ENCODE measurements at regions not wholly inside any gene's neighbourhood (a gene's known extent, or its start where the extent isn't known, plus 50 kb on each side); places are given as distances from the start of the nearest gene placed in this dataset.

DNA sequence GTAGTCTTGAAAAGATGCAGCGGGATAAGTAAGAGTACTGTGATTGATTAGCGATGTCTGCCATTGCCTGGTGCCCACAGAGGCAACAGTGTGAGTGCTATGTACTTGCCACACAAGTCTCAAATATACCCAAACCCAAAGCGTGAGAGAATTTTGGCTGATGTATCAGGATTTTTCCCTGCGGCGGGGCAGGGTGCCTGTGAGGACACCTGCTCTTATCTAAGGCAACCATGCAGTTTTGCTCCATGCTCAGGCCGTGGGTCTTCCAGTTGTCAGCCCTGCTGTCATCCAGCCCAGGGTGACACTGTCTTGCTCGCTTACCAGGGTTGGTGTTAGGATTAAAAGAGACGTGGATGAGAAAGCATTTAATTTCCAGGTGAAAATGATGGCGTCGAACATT is 202.7 kb downstream of the PTPRU start:
- in situ Hi-C loops (cut with MboI), result no loop called here
- no peak for FAIRE-seq
- H3K4me3 ChIP-seq, result no peak overlapping the region

DNA sequence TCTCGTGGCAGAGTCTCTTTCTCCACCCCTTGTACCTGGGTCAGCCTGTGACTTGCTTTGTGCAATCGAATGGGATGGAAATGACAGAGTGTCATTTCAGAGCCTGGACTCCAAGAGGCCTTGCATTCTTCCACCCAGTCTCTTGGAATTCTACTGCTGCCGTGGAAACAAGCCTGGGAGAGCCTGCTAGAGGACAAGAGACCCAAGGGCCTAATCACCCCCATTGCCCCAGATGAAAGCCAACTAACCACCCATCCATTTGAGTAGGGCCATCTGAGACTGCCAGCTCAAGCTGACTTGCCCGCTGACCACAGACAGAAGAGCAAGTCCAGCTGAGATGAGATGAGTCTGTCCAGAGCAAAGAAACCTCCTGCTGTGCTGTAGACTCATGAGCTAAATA is 201.6 kb downstream of the PTPRU start:
- ChIA-PET POLR2A (no interaction called here), RAD21 (ENCODE audit: unreplicated experiment) (no interaction called here), CTCF (no interaction called here), SMC1A (ENCODE audit: uncharacterized antibody, unreplicated experiment) (no interaction called here)
- ATAC-seq (no peak), DNase-seq (ENCODE audit: low read depth, low spot score) (no peak), FAIRE-seq (no peak)
- no peak overlapping the region for H3K9ac ChIP-seq (ENCODE audit: control insufficient read depth, insufficient read depth, low read length)
- no peaks in the 10 kb centered on the region for H3K36me3 ChIP-seq (ENCODE audit: control insufficient read depth in 2 of 2, insufficient read depth in 2 of 2, low read length in 1 of 2)
- H3K27ac ChIP-seq (ENCODE audit: control insufficient read depth, insufficient read depth), result no peak overlapping the region
- no peaks in the 10 kb centered on the region for H3K79me2 ChIP-seq (ENCODE audit: control insufficient read depth, insufficient read depth, low read length)
- no TSS peak for BruUV-seq (replicated peaks)
- 21% methylated on average over 4 of the region's 4 CpGs for WGBS (ENCODE audit: insufficient coverage, insufficient replicate concordance, low lambda C conversion rate, missing lambda C conversion rate)
- H3K9me3 ChIP-seq (replicated peaks; ENCODE audit: control insufficient read depth, insufficient read depth, low read length), result no peaks in the 10 kb centered on the region
- peaks cover 0 to 2% of the 10 kb centered on the region in 2 experiments; a peak in 2 of 4 replicates for H3K27me3 ChIP-seq (replicated peaks in 1 of 2; ENCODE audit: control insufficient read depth in 2 of 2, insufficient read depth in 2 of 2, low read length in 1 of 2)
- H4K20me1 ChIP-seq (ENCODE audit: control insufficient read depth, insufficient read depth), result no peaks in the 10 kb centered on the region
- H2AFZ ChIP-seq (ENCODE audit: control insufficient read depth, low read depth, low read length), result no peak overlapping the region
- no peaks in the 10 kb centered on the region for H3K4me1 ChIP-seq (ENCODE audit: control insufficient read depth, insufficient read depth, low read length)
- intact Hi-C loops (cut with micrococcal nuclease; ENCODE audit: unreplicated experiment) (no loop called here), in situ Hi-C loops (cut with MboI) (no loop called here)
- H3K4me3 ChIP-seq, result no peak overlapping the region
- no peak overlapping the region for H3K4me2 ChIP-seq (ENCODE audit: control insufficient read depth, insufficient read depth)
- TF ChIP-seq, protein P1, sequence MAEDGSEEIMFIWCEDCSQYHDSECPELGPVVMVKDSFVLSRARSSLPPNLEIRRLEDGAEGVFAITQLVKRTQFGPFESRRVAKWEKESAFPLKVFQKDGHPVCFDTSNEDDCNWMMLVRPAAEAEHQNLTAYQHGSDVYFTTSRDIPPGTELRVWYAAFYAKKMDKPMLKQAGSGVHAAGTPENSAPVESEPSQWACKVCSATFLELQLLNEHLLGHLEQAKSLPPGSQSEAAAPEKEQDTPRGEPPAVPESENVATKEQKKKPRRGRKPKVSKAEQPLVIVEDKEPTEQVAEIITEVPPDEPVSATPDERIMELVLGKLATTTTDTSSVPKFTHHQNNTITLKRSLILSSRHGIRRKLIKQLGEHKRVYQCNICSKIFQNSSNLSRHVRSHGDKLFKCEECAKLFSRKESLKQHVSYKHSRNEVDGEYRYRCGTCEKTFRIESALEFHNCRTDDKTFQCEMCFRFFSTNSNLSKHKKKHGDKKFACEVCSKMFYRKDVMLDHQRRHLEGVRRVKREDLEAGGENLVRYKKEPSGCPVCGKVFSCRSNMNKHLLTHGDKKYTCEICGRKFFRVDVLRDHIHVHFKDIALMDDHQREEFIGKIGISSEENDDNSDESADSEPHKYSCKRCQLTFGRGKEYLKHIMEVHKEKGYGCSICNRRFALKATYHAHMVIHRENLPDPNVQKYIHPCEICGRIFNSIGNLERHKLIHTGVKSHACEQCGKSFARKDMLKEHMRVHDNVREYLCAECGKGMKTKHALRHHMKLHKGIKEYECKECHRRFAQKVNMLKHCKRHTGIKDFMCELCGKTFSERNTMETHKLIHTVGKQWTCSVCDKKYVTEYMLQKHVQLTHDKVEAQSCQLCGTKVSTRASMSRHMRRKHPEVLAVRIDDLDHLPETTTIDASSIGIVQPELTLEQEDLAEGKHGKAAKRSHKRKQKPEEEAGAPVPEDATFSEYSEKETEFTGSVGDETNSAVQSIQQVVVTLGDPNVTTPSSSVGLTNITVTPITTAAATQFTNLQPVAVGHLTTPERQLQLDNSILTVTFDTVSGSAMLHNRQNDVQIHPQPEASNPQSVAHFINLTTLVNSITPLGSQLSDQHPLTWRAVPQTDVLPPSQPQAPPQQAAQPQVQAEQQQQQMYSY (CRISPR knock-in tag; IDR thresholded peaks at IDR 0.05), result no peak
- TF ChIP-seq STAT1 (conservative IDR thresholded peaks at IDR 0.05) (no peak), WRNIP1 (IDR thresholded peaks at IDR 0.05; ENCODE audit: borderline replicate concordance, low read depth, low read length) (no peak), HCFC1 (IDR thresholded peaks at IDR 0.05; ENCODE audit: low read length) (no peak), HDAC2 (IDR thresholded peaks at IDR 0.05) (no peak), SRF (IDR thresholded peaks at IDR 0.05; ENCODE audit: low read depth in 2 of 2, low read length in 2 of 2) (no peak), ZSCAN29 (IDR thresholded peaks at IDR 0.05) (no peak), SMAD1 (IDR thresholded peaks at IDR 0.05; ENCODE audit: low read depth, partially characterized antibody) (no peak), TCF3 (IDR thresholded peaks at IDR 0.05; ENCODE audit: borderline replicate concordance, insufficient read depth, low read depth, low read length) (no peak)

More for the DNA sequence above, 202.7 kb downstream of the PTPRU start:
- POLR2A ChIA-PET, result no interaction called here
- Histone ChIP-seq H3K79me2 (ENCODE audit: control insufficient read depth, insufficient read depth, low read length) (no peaks in the 10 kb centered on the region), H3K27me3 (replicated peaks in 1 of 2; ENCODE audit: control insufficient read depth in 2 of 2, insufficient read depth in 2 of 2, low read length in 1 of 2) (peaks cover 0 to 2% of the 10 kb centered on the region in 2 experiments; a peak in 2 of 4 replicates), H3K36me3 (ENCODE audit: control insufficient read depth in 2 of 2, insufficient read depth in 2 of 2, low read length in 1 of 2) (no peaks in the 10 kb centered on the region), H3K4me1 (ENCODE audit: control insufficient read depth, insufficient read depth, low read length) (no peaks in the 10 kb centered on the region), H3K9ac (ENCODE audit: control insufficient read depth, insufficient read depth, low read length) (no peak overlapping the region), H2AFZ (ENCODE audit: control insufficient read depth, low read depth, low read length) (no peak overlapping the region), H3K4me2 (ENCODE audit: control insufficient read depth, insufficient read depth) (no peak overlapping the region), H4K20me1 (ENCODE audit: control insufficient read depth, insufficient read depth) (no peaks in the 10 kb centered on the region), H3K9me3 (replicated peaks; ENCODE audit: control insufficient read depth, insufficient read depth, low read length) (no peaks in the 10 kb centered on the region), H3K27ac (ENCODE audit: control insufficient read depth, insufficient read depth) (no peak overlapping the region)
- TF ChIP-seq RCOR1 (conservative IDR thresholded peaks at IDR 0.05; ENCODE audit: low read depth, low read length), result no peak
- TF ChIP-seq CREB1 (IDR thresholded peaks at IDR 0.05; ENCODE audit: low read depth), result no peak
- no peak for TF ChIP-seq IRF4 (IDR thresholded peaks at IDR 0.05; ENCODE audit: low read depth, low read length)
- no peak for TF ChIP-seq MXI1 (IDR thresholded peaks at IDR 0.05; ENCODE audit: low read depth, low read length)
- TF ChIP-seq BCL11A (IDR thresholded peaks at IDR 0.05; ENCODE audit: low read depth, low read length), result no peak
- no peak for TF ChIP-seq NBN (IDR thresholded peaks at IDR 0.05)
- TF ChIP-seq, protein P2, sequence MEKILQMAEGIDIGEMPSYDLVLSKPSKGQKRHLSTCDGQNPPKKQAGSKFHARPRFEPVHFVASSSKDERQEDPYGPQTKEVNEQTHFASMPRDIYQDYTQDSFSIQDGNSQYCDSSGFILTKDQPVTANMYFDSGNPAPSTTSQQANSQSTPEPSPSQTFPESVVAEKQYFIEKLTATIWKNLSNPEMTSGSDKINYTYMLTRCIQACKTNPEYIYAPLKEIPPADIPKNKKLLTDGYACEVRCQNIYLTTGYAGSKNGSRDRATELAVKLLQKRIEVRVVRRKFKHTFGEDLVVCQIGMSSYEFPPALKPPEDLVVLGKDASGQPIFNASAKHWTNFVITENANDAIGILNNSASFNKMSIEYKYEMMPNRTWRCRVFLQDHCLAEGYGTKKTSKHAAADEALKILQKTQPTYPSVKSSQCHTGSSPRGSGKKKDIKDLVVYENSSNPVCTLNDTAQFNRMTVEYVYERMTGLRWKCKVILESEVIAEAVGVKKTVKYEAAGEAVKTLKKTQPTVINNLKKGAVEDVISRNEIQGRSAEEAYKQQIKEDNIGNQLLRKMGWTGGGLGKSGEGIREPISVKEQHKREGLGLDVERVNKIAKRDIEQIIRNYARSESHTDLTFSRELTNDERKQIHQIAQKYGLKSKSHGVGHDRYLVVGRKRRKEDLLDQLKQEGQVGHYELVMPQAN (conservative IDR thresholded peaks at IDR 0.05), result no peak
- no peak for TF ChIP-seq ASH2L (IDR thresholded peaks at IDR 0.05; ENCODE audit: borderline replicate concordance, low read depth)
- DNase-seq (ENCODE audit: low read depth, low spot score) (no peak), ATAC-seq (no peak)
- SMC1A ChIA-PET (ENCODE audit: uncharacterized antibody, unreplicated experiment), result no interaction called here
- CTCF ChIA-PET, result no interaction called here
- intact Hi-C loops (cut with micrococcal nuclease; ENCODE audit: unreplicated experiment), result no loop called here
- RAD21 ChIA-PET (ENCODE audit: unreplicated experiment), result no interaction called here
- BruUV-seq (replicated peaks), result no TSS peak
- 44% methylated on average over 10 of the region's 10 CpGs for WGBS (ENCODE audit: insufficient coverage, insufficient replicate concordance, low lambda C conversion rate, missing lambda C conversion rate)
